Upper lobe of left lung (tissue), 4 donors: ENCODE measurements at regions not wholly inside any gene's neighbourhood (a gene's known extent, or its start where the extent isn't known, plus 50 kb on each side); places are given as distances from the start of the nearest gene placed in this dataset.

Source experiments
- POLR2A ChIP-seq, 4 donors: fragments of 450-650 bp; IDR thresholded peaks; one replicate each; pipeline ENCODE4 v1.5.1; 2016 to 2017; ENCODE audit warnings: antibody characterized with exemption in 4 of 4, mild to moderate bottlenecking in 2 of 4
- POLR2AphosphoS5 ChIP-seq, 2 donors: sonication (generic); formaldehyde crosslinking; IDR thresholded peaks; one replicate each; pipeline ENCODE4 v1.5.1; 2017; ENCODE audit warnings: antibody characterized with exemption in 2 of 2
- TF ChIP-seq, protein P1 (sequence below), 6 experiments: fragments of 450-650 bp in 4 of 6; fragments of 200-600 bp in 2 of 6; sonication (generic) in 2 of 6; IDR thresholded peaks; one replicate each; pipeline ENCODE4 v1.5.1; 2016 to 2019; ENCODE audit warnings: antibody characterized with exemption in 6 of 6

DNA sequence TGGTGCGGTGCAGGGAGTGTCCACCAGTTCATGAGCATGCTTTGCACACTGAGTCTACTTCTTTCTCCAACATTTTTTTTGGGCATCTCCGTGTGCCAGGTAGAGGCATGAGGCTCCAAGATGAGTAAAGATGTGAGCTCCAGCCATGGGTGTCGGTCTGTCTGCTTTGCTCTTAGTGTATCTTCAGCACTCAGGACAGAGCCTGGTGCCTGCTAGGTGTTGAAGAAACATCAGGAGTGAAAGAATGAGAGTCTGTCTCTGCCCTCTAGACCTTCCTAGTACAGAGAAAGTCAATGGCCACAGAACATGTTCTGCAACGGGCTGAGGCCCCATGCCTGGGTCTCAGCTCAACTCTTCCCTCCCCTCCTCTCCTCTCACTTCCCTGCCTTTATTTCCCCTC lies 486.5 kb downstream of the TBC1D22A start:
- no peak for TF ChIP-seq POLR2A (IDR thresholded peaks at IDR 0.05)
- TF ChIP-seq, protein P1, sequence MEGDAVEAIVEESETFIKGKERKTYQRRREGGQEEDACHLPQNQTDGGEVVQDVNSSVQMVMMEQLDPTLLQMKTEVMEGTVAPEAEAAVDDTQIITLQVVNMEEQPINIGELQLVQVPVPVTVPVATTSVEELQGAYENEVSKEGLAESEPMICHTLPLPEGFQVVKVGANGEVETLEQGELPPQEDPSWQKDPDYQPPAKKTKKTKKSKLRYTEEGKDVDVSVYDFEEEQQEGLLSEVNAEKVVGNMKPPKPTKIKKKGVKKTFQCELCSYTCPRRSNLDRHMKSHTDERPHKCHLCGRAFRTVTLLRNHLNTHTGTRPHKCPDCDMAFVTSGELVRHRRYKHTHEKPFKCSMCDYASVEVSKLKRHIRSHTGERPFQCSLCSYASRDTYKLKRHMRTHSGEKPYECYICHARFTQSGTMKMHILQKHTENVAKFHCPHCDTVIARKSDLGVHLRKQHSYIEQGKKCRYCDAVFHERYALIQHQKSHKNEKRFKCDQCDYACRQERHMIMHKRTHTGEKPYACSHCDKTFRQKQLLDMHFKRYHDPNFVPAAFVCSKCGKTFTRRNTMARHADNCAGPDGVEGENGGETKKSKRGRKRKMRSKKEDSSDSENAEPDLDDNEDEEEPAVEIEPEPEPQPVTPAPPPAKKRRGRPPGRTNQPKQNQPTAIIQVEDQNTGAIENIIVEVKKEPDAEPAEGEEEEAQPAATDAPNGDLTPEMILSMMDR (IDR thresholded peaks at IDR 0.05), result no peak
- no peak for TF ChIP-seq POLR2AphosphoS5 (IDR thresholded peaks at IDR 0.05)
